Heart left ventricle (tissue), 13 donors: ENCODE measurements at regions not wholly inside any gene's neighbourhood (a gene's known extent, or its start where the extent isn't known, plus 50 kb on each side); places are given as distances from the start of the nearest gene placed in this dataset.

Source experiments
- CTCF ChIP-seq, 12 donors: fragments of 200-600 bp; sonication (generic) in 4 of 12; IDR thresholded peaks; one replicate each; pipeline versions ENCODE4 v1.5.0 to v1.8.0; 2018 to 2022; ENCODE audit warnings: antibody characterized with exemption in 12 of 12, mild to moderate bottlenecking in 5 of 12
- POLR2A ChIP-seq, 2 donors: fragments of 450-650 bp; IDR thresholded peaks; one replicate each; pipeline ENCODE4 v1.6.1; 2017; ENCODE audit warnings: antibody characterized with exemption in 2 of 2, mild to moderate bottlenecking in 2 of 2, moderate library complexity in 2 of 2
- donor health status: ischemic (EF 13 %, LVEDD 7.1; RV severe dilation, severe dysfunction).
- donor health status: DM: no; HTN: yes; CAD: no.
- donor health status: DM: no; HTN: no; CAD: no.
- donor health status: ischemic (EF 25% LVEDD 6.9; RV normal size, moderate dysfunction).
- donor health status: ischemic (EF 25% LVEDD 5.7; RV mildly dilated, moderate dysfunction).
- donor health status: ischemic (EF 35%, LVEDD 5.7; RV mildly dilated, moderate dysfunction).
- donor health status: nonischemic (EF 11% LVEDD 7.7; RV severe dilation, severe dysfunction).
- donor health status: DM: yes; HTN: yes; CAD: no.
- donor health status: PGD.
- donor health status: ischemic (EF 29% LVEDD 5.4; RV normal size, mild dysfunction).
- donor health status: nonischemic (EF 23%, LVEDD 6.1; RV moderate dilation, normal function).

GRCh38 chr4:132660181-132660580 is 488.9 kb upstream of the PCDH10 start:
- TF ChIP-seq CTCF (IDR thresholded peaks at IDR 0.05) (no peak), POLR2A (IDR thresholded peaks at IDR 0.05) (no peak)
